GM19023 (cell line): ENCODE measurements at regions not wholly inside any gene's neighbourhood (a gene's known extent, or its start where the extent isn't known, plus 50 kb on each side); places are given as distances from the start of the nearest gene placed in this dataset.
"Not testable (repeated sequence)": the region's sequence is repeated elsewhere in the genome, so short reads cannot be mapped to it uniquely, and the experiment has no call there.

ENCODE experiments used
- ATAC-seq: cut with Tn5 transposase; IDR thresholded peaks from one replicate; pipeline ENCODE4 v1.9.1; 2021; ENCODE audit warnings: mild to moderate bottlenecking, moderate library complexity; ENCODE audit not compliant: unreplicated experiment

- ATAC-seq = no peak
Measured at GRCh38 chr2:62412347-62412742, 93.7 kb downstream of the TMEM17 start.

- ATAC-seq = no peak
Measured at GRCh38 chr2:62410926-62411456, 95.0 kb downstream of the TMEM17 start.

- ATAC-seq = no peak
Measured at GRCh38 chr2:62410015-62410453, 96.0 kb downstream of the TMEM17 start.

- no peak for ATAC-seq
Measured at GRCh38 chr2:62409442-62409841, 96.6 kb downstream of the TMEM17 start.

GRCh38 chr2:62408241-62408677, 97.7 kb downstream of the TMEM17 start:
- ATAC-seq = no peak

GRCh38 chr2:62407838-62408237, 98.2 kb downstream of the TMEM17 start:
- no peak for ATAC-seq

- no peak for ATAC-seq
Measured at GRCh38 chr2:62407401-62407800, 98.6 kb downstream of the TMEM17 start.

GRCh38 chr2:62406573-62407043, 99.4 kb downstream of the TMEM17 start:
- peak; percentile 57 for ATAC-seq

GRCh38 chr2:62404913-62405312, 101.1 kb downstream of the TMEM17 start:
- ATAC-seq = no peak

- ATAC-seq = no peak
Measured at GRCh38 chr2:62402156-62402555, 103.8 kb downstream of the TMEM17 start.

- no peak for ATAC-seq
Measured at GRCh38 chr2:62398356-62398755, 107.6 kb downstream of the TMEM17 start.

GRCh38 chr2:62396880-62397279, 109.1 kb downstream of the TMEM17 start:
- ATAC-seq = no peak

- no peak for ATAC-seq
Measured at GRCh38 chr2:62393293-62393692, 112.7 kb downstream of the TMEM17 start.

GRCh38 chr2:62391696-62392095, 114.3 kb downstream of the TMEM17 start:
- ATAC-seq = no peak

GRCh38 chr2:62386378-62386777, 119.6 kb downstream of the TMEM17 start:
- ATAC-seq = not testable (repeated sequence)

GRCh38 chr2:62383846-62384245, 122.1 kb downstream of the TMEM17 start:
- ATAC-seq = no peak

GRCh38 chr2:62382757-62383156, 123.2 kb downstream of the TMEM17 start:
- ATAC-seq = no peak

- no peak for ATAC-seq
Measured at GRCh38 chr2:62382122-62382521, 123.9 kb downstream of the TMEM17 start.

- no peak for ATAC-seq
Measured at GRCh38 chr2:62381656-62382055, 124.3 kb downstream of the TMEM17 start.

GRCh38 chr2:62379566-62379965, 126.4 kb downstream of the TMEM17 start:
- no peak for ATAC-seq

- ATAC-seq = no peak
Measured at GRCh38 chr2:62375113-62375420, 130.9 kb downstream of the TMEM17 start.

- no peak for ATAC-seq
Measured at GRCh38 chr2:62374301-62375112, 131.5 kb downstream of the TMEM17 start.

GRCh38 chr2:62372824-62373223, 133.2 kb downstream of the TMEM17 start:
- ATAC-seq = no peak
